ENCODE measurements at regions not wholly inside any gene's neighbourhood (a gene's known extent, or its start where the extent isn't known, plus 50 kb on each side); places are given as distances from the start of the nearest gene placed in this dataset.

DNA sequence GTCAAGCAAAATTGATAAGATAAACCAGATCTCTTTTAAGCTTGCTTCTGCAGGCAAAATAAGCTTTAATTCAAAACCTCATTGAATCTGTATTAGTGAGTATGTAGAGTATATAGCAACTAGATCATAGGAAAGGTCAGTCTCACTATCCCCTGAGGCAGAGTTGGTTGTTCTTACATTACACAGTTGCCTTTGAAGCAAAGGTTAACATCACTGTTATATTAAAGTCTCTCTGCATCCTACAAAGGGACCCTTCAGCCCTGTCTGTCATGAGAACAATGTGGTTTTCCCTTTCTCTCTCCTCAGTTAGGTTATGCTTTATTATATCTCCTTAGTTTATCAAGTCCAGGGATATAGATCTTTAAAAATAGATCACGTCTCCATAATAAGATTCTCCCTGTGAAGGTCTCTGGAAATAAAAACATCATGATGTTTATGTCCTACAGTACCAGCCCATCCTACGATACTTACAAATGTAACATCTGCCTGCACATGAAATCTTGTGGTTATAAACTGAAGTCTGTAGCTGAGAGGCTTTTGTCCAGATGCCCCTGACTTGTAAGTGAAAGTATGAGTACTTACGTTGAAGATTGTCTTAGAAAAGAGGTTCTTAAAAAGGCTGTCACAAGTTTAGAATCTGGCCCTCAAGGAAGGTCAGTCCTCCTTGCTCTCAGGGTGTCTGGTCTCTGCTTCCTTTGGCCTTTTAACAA is 103.6 kb downstream of the VIP start:
- TF ChIP-seq, protein P1, sequence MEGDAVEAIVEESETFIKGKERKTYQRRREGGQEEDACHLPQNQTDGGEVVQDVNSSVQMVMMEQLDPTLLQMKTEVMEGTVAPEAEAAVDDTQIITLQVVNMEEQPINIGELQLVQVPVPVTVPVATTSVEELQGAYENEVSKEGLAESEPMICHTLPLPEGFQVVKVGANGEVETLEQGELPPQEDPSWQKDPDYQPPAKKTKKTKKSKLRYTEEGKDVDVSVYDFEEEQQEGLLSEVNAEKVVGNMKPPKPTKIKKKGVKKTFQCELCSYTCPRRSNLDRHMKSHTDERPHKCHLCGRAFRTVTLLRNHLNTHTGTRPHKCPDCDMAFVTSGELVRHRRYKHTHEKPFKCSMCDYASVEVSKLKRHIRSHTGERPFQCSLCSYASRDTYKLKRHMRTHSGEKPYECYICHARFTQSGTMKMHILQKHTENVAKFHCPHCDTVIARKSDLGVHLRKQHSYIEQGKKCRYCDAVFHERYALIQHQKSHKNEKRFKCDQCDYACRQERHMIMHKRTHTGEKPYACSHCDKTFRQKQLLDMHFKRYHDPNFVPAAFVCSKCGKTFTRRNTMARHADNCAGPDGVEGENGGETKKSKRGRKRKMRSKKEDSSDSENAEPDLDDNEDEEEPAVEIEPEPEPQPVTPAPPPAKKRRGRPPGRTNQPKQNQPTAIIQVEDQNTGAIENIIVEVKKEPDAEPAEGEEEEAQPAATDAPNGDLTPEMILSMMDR (IDR thresholded peaks at IDR 0.05 in 2 of 3, conservative IDR thresholded peaks at IDR 0.05 in 1 of 3; ENCODE audit: control insufficient read depth in 2 of 3, extremely low read depth in 1 of 3, insufficient read depth in 1 of 3, low read depth in 3 of 3, low read length in 3 of 3), result no peak
- no peak for TF ChIP-seq TARDBP (IDR thresholded peaks at IDR 0.05; ENCODE audit: borderline replicate concordance)
- no peak for TF ChIP-seq SIN3A (IDR thresholded peaks at IDR 0.05; ENCODE audit: low read depth, low read length)
- TF ChIP-seq, protein P2, sequence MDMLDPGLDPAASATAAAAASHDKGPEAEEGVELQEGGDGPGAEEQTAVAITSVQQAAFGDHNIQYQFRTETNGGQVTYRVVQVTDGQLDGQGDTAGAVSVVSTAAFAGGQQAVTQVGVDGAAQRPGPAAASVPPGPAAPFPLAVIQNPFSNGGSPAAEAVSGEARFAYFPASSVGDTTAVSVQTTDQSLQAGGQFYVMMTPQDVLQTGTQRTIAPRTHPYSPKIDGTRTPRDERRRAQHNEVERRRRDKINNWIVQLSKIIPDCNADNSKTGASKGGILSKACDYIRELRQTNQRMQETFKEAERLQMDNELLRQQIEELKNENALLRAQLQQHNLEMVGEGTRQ (IDR thresholded peaks at IDR 0.05; ENCODE audit: borderline replicate concordance, low read depth, low read length), result no peak
- TF ChIP-seq POLR2AphosphoS5 (IDR thresholded peaks at IDR 0.05; ENCODE audit: low read length), result no peak
- no peak for TF ChIP-seq POLR2A (IDR thresholded peaks at IDR 0.05; ENCODE audit: low read depth, low read length)
- no peak for TF ChIP-seq SUZ12 (IDR thresholded peaks at IDR 0.05; ENCODE audit: unreplicated experiment)
- no peak for TF ChIP-seq ZZZ3 (IDR thresholded peaks at IDR 0.05; ENCODE audit: control insufficient read depth, insufficient read length, low read depth)
- TF ChIP-seq, protein P3, sequence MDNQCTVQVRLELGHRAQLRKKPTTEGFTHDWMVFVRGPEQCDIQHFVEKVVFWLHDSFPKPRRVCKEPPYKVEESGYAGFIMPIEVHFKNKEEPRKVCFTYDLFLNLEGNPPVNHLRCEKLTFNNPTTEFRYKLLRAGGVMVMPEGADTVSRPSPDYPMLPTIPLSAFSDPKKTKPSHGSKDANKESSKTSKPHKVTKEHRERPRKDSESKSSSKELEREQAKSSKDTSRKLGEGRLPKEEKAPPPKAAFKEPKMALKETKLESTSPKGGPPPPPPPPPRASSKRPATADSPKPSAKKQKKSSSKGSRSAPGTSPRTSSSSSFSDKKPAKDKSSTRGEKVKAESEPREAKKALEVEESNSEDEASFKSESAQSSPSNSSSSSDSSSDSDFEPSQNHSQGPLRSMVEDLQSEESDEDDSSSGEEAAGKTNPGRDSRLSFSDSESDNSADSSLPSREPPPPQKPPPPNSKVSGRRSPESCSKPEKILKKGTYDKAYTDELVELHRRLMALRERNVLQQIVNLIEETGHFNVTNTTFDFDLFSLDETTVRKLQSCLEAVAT (IDR thresholded peaks at IDR 0.05), result no peak
- no peak for TF ChIP-seq TCF7 (IDR thresholded peaks at IDR 0.05; ENCODE audit: borderline replicate concordance)
